GM20000 (cell line): ENCODE measurements at regions not wholly inside any gene's neighbourhood (a gene's known extent, or its start where the extent isn't known, plus 50 kb on each side); places are given as distances from the start of the nearest gene placed in this dataset.
A peak's percentile ranks its signal among the peaks of the same experiment; 100 is the strongest.

Experiments
- DNase-seq: peaks from one replicate; pipeline ENCODE4 v3.0.0; 2012; ENCODE audit warnings: low spot score
- TF ChIP-seq, protein P1 (sequence below): IDR thresholded peaks from 2 replicates; pipeline ENCODE4 v1.5.1; 2012; ENCODE audit warnings: mild to moderate bottlenecking, control low read depth; ENCODE audit errors: extremely low read depth, missing control alignments

- TF ChIP-seq, protein P1, sequence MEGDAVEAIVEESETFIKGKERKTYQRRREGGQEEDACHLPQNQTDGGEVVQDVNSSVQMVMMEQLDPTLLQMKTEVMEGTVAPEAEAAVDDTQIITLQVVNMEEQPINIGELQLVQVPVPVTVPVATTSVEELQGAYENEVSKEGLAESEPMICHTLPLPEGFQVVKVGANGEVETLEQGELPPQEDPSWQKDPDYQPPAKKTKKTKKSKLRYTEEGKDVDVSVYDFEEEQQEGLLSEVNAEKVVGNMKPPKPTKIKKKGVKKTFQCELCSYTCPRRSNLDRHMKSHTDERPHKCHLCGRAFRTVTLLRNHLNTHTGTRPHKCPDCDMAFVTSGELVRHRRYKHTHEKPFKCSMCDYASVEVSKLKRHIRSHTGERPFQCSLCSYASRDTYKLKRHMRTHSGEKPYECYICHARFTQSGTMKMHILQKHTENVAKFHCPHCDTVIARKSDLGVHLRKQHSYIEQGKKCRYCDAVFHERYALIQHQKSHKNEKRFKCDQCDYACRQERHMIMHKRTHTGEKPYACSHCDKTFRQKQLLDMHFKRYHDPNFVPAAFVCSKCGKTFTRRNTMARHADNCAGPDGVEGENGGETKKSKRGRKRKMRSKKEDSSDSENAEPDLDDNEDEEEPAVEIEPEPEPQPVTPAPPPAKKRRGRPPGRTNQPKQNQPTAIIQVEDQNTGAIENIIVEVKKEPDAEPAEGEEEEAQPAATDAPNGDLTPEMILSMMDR = no peak
- no peak for DNase-seq
These were observed 256.4 kb downstream of the SNAPC1 start for GRCh38 chr14:62018606-62019005.

- TF ChIP-seq, protein P1 = no peak
- no peak for DNase-seq
These were observed 265.7 kb downstream of the SNAPC1 start for GRCh38 chr14:62027958-62028357.

- peak; percentile 18 for DNase-seq
- TF ChIP-seq, protein P1 = no peak
These were observed 267.3 kb downstream of the SNAPC1 start for GRCh38 chr14:62029569-62029924.

GRCh38 chr14:62030387-62030786 lies 268.2 kb downstream of the SNAPC1 start:
- peak; percentile 20 for DNase-seq
- TF ChIP-seq, protein P1 = no peak

GRCh38 chr14:62031504-62031903 lies 269.3 kb downstream of the SNAPC1 start:
- TF ChIP-seq, protein P1 = no peak
- no peak for DNase-seq

DNA sequence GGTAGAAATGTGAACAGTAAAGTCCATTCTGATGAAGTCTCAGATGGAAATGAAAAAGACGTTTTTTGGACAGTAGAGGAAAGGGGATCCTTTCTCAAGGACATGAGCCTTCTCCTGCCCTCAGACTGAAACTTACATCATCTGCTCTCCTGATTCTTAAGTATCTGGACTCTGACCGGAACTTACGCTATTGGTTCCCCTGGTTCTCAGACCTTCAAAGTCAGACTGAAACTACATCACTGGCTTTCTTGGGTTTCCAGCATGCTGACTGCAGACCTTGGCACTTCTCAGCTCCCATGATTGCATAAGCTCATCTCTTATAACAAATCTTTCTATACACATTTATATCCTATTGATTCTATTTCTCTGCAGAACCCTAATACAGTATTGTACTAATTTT lies 291.0 kb downstream of the SNAPC1 start:
- TF ChIP-seq, protein P1 = no peak
- DNase-seq = peak; percentile 36

GRCh38 chr14:62056789-62057188 lies 294.6 kb downstream of the SNAPC1 start:
- TF ChIP-seq, protein P1 = no peak
- DNase-seq = no peak

DNA sequence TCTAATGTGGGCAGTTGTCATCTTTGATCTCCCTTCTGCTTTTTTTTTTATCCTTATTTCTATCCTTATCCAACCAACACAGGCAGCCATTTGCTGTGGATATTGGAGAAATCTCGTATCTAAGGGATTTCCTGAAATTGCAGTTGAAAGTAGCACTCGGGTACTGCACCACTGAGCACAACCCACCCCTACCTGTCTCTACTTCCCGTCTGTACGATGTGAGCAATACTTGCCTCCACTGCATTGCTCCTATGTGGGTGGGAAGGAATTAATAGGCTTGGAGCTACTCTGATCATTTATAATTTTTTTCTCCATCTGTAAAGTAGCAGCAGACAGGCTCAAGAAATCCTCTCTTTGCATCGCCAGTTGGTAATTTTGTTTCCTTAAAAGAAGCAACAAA lies 300.4 kb downstream of the SNAPC1 start:
- DNase-seq = no peak
- TF ChIP-seq, protein P1 = no peak
